Astrocyte (in vitro differentiated cells and primary cell): ENCODE measurements at regions not wholly inside any gene's neighbourhood (a gene's known extent, or its start where the extent isn't known, plus 50 kb on each side); places are given as distances from the start of the nearest gene placed in this dataset.

ENCODE experiments used
- DNase-seq: peaks from one replicate; pipeline ENCODE4 v3.0.0-alpha.2; 2010; ENCODE audit warnings: low read depth
- FAIRE-seq: peaks from 2 replicates; lab custom pipeline; 2011; peaks lifted over from hg19 to GRCh38; lab: Jason Lieb, UNC
- H2AFZ ChIP-seq: 2 replicates; pipeline ENCODE4 v1.6.0; 2012; ENCODE audit warnings: low read depth, low read length, inconsistent platforms
- H3K27ac ChIP-seq: 2 replicates; pipeline ENCODE4 v1.5.1; 2011; ENCODE audit warnings: low read depth, low read length, inconsistent platforms
- H3K27me3 ChIP-seq: 2 replicates; pipeline ENCODE4 v1.6.0; 2011; ENCODE audit warnings: low read length, inconsistent platforms; ENCODE audit not compliant: insufficient read depth
- H3K36me3 ChIP-seq: 2 replicates; pipeline ENCODE4 v1.5.1; 2011; ENCODE audit warnings: low read length, inconsistent platforms; ENCODE audit not compliant: insufficient read depth
- H3K4me1 ChIP-seq: 2 replicates; pipeline ENCODE4 v1.5.1; 2011; ENCODE audit warnings: low read length, inconsistent platforms; ENCODE audit not compliant: insufficient read depth
- H3K4me2 ChIP-seq: 2 replicates; pipeline ENCODE4 v1.6.0; 2012; ENCODE audit warnings: low read length, inconsistent platforms
- H3K4me3 ChIP-seq: 2 replicates; pipeline ENCODE4 v1.5.1; 2011; ENCODE audit warnings: low read depth, mild to moderate bottlenecking, low read length, inconsistent platforms; ENCODE audit not compliant: insufficient read depth
- H3K79me2 ChIP-seq: 2 replicates; pipeline ENCODE4 v1.6.0; 2012; ENCODE audit warnings: mild to moderate bottlenecking, low read length, inconsistent platforms; ENCODE audit not compliant: insufficient read depth
- H3K9ac ChIP-seq: 2 replicates; pipeline ENCODE4 v1.6.0; 2012; ENCODE audit warnings: mild to moderate bottlenecking, low read length, inconsistent platforms
- H3K9me3 ChIP-seq: 2 replicates; pipeline ENCODE4 v1.5.1; 2012; ENCODE audit warnings: low read depth, mild to moderate bottlenecking, low read length, inconsistent platforms; ENCODE audit not compliant: insufficient read depth
- H4K20me1 ChIP-seq: 2 replicates; pipeline ENCODE4 v1.6.0; 2012; ENCODE audit warnings: low read length, inconsistent platforms; ENCODE audit not compliant: insufficient read depth
- H3K27ac Mint-ChIP-seq: one replicate; pipeline ENCODE4 v1.8.0; 2021; ENCODE audit warnings: mild to moderate bottlenecking, mixed read lengths; ENCODE audit not compliant: unreplicated experiment
- H3K27me3 Mint-ChIP-seq: one replicate; pipeline ENCODE4 v1.8.0; 2021; ENCODE audit warnings: low read depth, mixed read lengths; ENCODE audit not compliant: unreplicated experiment
- H3K36me3 Mint-ChIP-seq: one replicate; pipeline ENCODE4 v1.8.0; 2021; ENCODE audit warnings: low read depth, mixed read lengths; ENCODE audit not compliant: unreplicated experiment
- H3K4me1 Mint-ChIP-seq: one replicate; pipeline ENCODE4 v1.8.0; 2021; ENCODE audit warnings: low read depth, mixed read lengths; ENCODE audit not compliant: unreplicated experiment
- H3K4me3 Mint-ChIP-seq: one replicate; pipeline ENCODE4 v1.8.0; 2021; ENCODE audit warnings: mild to moderate bottlenecking, moderate library complexity, mixed read lengths; ENCODE audit not compliant: unreplicated experiment
- H3K9me3 Mint-ChIP-seq: one replicate; pipeline ENCODE4 v1.8.0; 2021; ENCODE audit warnings: mild to moderate bottlenecking, mixed read lengths; ENCODE audit not compliant: unreplicated experiment
- EZH2 ChIP-seq: IDR thresholded peaks from 2 replicates; pipeline ENCODE4 v1.6.1; 2012; ENCODE audit warnings: mild to moderate bottlenecking, low read length, inconsistent platforms; ENCODE audit not compliant: insufficient read depth
- TF ChIP-seq, protein P1 (sequence below): IDR thresholded peaks from 2 replicates; pipeline ENCODE4 v1.5.1; 2011; ENCODE audit warnings: low read depth, mild to moderate bottlenecking, inconsistent platforms, low read length, moderate library complexity; ENCODE audit not compliant: insufficient read depth

DNA sequence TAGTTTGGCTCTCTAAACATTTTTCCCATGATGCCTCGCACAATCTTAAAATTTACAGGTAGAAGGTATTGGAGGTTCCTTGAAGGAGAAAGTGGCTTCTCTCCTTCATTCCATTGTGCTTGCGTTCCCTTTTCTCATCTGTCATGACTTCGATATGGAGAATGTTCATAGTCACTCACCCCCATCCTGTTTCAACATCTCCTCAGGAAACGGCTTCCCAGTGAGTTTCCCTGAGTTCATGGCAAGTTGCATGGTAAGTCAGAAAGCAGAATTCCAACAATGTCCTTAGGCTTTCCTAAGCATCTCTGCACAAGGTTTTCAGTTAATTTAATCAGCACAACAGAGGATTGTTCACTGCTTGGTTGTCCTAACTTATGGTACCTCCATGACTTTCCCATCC is 581.8 kb upstream of the SLITRK5 start:
- H3K4me3 ChIP-seq: no peak overlapping the region
- FAIRE-seq (no peak), DNase-seq (peak; percentile 75)
- TF ChIP-seq, protein P1, sequence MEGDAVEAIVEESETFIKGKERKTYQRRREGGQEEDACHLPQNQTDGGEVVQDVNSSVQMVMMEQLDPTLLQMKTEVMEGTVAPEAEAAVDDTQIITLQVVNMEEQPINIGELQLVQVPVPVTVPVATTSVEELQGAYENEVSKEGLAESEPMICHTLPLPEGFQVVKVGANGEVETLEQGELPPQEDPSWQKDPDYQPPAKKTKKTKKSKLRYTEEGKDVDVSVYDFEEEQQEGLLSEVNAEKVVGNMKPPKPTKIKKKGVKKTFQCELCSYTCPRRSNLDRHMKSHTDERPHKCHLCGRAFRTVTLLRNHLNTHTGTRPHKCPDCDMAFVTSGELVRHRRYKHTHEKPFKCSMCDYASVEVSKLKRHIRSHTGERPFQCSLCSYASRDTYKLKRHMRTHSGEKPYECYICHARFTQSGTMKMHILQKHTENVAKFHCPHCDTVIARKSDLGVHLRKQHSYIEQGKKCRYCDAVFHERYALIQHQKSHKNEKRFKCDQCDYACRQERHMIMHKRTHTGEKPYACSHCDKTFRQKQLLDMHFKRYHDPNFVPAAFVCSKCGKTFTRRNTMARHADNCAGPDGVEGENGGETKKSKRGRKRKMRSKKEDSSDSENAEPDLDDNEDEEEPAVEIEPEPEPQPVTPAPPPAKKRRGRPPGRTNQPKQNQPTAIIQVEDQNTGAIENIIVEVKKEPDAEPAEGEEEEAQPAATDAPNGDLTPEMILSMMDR: no peak
- TF ChIP-seq EZH2: no peak
- H3K4me2 ChIP-seq: peak overlapping the region; percentile 28
- H3K79me2 ChIP-seq: no peaks in the 10 kb centered on the region
- H3K9ac ChIP-seq: no peak overlapping the region
- Mint-ChIP-seq H3K36me3 (no peaks in the 10 kb centered on the region), H3K4me3 (no peak overlapping the region), H3K27ac (no peak overlapping the region), H3K27me3 (no peaks in the 10 kb centered on the region), H3K4me1 (peaks cover 11% of the 10 kb centered on the region), H3K9me3 (no peaks in the 10 kb centered on the region)
- no peaks in the 10 kb centered on the region for H4K20me1 ChIP-seq
- H3K4me1 ChIP-seq: peaks cover 10% of the 10 kb centered on the region
- no peaks in the 10 kb centered on the region for H3K9me3 ChIP-seq
- H3K27me3 ChIP-seq: no peaks in the 10 kb centered on the region
- H3K27ac ChIP-seq: peak overlapping the region; percentile 77
- H2AFZ ChIP-seq: peak overlapping the region; percentile 43
- H3K36me3 ChIP-seq: no peaks in the 10 kb centered on the region

- no peaks in the 10 kb centered on the region for H3K36me3 ChIP-seq
- H3K9me3 ChIP-seq: no peaks in the 10 kb centered on the region
- no peak overlapping the region for H3K4me3 ChIP-seq
- H3K9ac ChIP-seq: no peak overlapping the region
- DNase-seq (peak; percentile 8), FAIRE-seq (no peak)
- H3K27ac ChIP-seq: no peak overlapping the region
- Mint-ChIP-seq H3K4me3 (no peak overlapping the region), H3K4me1 (peaks cover 5% of the 10 kb centered on the region), H3K9me3 (no peaks in the 10 kb centered on the region), H3K27ac (no peak overlapping the region), H3K27me3 (no peaks in the 10 kb centered on the region), H3K36me3 (no peaks in the 10 kb centered on the region)
- no peaks in the 10 kb centered on the region for H3K27me3 ChIP-seq
- H4K20me1 ChIP-seq: no peaks in the 10 kb centered on the region
- H2AFZ ChIP-seq: no peak overlapping the region
- no peak overlapping the region for H3K4me2 ChIP-seq
- no peak for TF ChIP-seq EZH2
- TF ChIP-seq, protein P1: no peak
- H3K79me2 ChIP-seq: no peaks in the 10 kb centered on the region
- peaks cover 10% of the 10 kb centered on the region for H3K4me1 ChIP-seq
Observed at GRCh38 chr13:87093399-87093798, 577.8 kb upstream of the SLITRK5 start.

DNA sequence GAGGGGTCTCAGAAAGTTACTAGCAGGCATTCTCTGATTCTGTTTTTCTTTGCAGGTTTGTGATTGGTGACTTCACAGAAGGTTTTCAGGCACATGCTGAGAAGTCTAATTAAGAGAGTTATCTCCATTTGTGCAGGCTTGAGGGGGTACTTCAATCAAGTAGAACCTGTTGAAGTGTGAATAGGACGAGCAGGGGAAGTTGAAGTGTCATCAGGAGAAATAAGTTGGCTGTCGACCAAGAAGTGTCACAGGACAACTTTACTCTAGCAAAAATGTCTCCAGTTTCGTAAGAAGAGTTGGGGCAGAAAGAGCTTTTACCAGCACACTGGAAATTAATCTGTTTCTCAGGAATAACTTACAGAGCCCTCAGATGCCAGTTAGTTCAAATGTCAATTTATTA is 576.5 kb upstream of the SLITRK5 start:
- Mint-ChIP-seq H3K27ac (no peak overlapping the region), H3K4me1 (peaks cover under 1% of the 10 kb centered on the region), H3K27me3 (no peaks in the 10 kb centered on the region), H3K36me3 (no peaks in the 10 kb centered on the region), H3K9me3 (no peaks in the 10 kb centered on the region), H3K4me3 (no peak overlapping the region)
- no peak for FAIRE-seq
- Histone ChIP-seq H4K20me1 (no peaks in the 10 kb centered on the region), H3K36me3 (no peaks in the 10 kb centered on the region), H3K27me3 (no peaks in the 10 kb centered on the region), H3K9ac (no peak overlapping the region), H3K79me2 (no peaks in the 10 kb centered on the region), H3K27ac (no peak overlapping the region), H3K4me2 (no peak overlapping the region), H3K9me3 (no peaks in the 10 kb centered on the region), H3K4me3 (no peak overlapping the region), H2AFZ (no peak overlapping the region), H3K4me1 (peaks cover under 1% of the 10 kb centered on the region)
- no peak for TF ChIP-seq EZH2
- TF ChIP-seq, protein P1: no peak
- DNase-seq: no peak
